Stomach (tissue), 8 donors: ENCODE measurements at regions not wholly inside any gene's neighbourhood (a gene's known extent, or its start where the extent isn't known, plus 50 kb on each side); places are given as distances from the start of the nearest gene placed in this dataset.

Experiments
- DNase-seq, 2 donors: peaks; one replicate each; pipeline versions ENCODE4 v3.0.0 to v3.0.0-alpha.2; 2013 to 2019
- H3K27ac ChIP-seq, 5 donors: fragments of 200-600 bp in 4 of 5; sonication (generic) in 4 of 5; one replicate each; pipeline ENCODE4 v1.5.1; 2013 to 2019; ENCODE audit warnings: mild to moderate bottlenecking in 1 of 5, moderate library complexity in 1 of 5
- H3K27me3 ChIP-seq, 3 donors: fragments of 200-600 bp; sonication (generic); one replicate each; pipeline ENCODE4 v1.5.1; 2017 to 2019; ENCODE audit warnings: mixed run types in 1 of 3
- H3K36me3 ChIP-seq, 4 donors: fragments of 200-600 bp; sonication (generic); 1 replicate in 3 of 4; 2 replicates in 1 of 4; pipeline ENCODE4 v1.5.1; 2016 to 2019
- H3K4me1 ChIP-seq, 4 donors: fragments of 200-600 bp; sonication (generic); one replicate each; pipeline ENCODE4 v1.5.1; 2016 to 2019
- H3K4me3 ChIP-seq, 4 donors: fragments of 200-600 bp; sonication (generic) in 3 of 4; one replicate each; pipeline ENCODE4 v1.5.1; 2016 to 2019; ENCODE audit warnings: mild to moderate bottlenecking in 1 of 4
- H3K9me3 ChIP-seq, 4 donors: fragments of 200-600 bp; sonication (generic); one replicate each; pipeline ENCODE4 v1.5.1; 2016 to 2019
- CTCF ChIP-seq, 7 experiments: fragments of 450-650 bp in 4 of 7; fragments of 200-600 bp in 3 of 7; sonication (generic) in 3 of 7; IDR thresholded peaks; one replicate each; pipeline ENCODE4 v1.5.1; 2016 to 2019; ENCODE audit warnings: antibody characterized with exemption in 7 of 7, control low read depth in 2 of 7, mild to moderate bottlenecking in 1 of 7
- EP300 ChIP-seq: sonication (generic); formaldehyde crosslinking; IDR thresholded peaks from one replicate; pipeline ENCODE4 v1.6.1; 2017; ENCODE audit warnings: antibody characterized with exemption
- POLR2A ChIP-seq, 4 donors: fragments of 450-650 bp; IDR thresholded peaks; one replicate each; pipeline ENCODE4 v1.6.1; 2016; ENCODE audit warnings: antibody characterized with exemption in 4 of 4, control low read depth in 2 of 4, mild to moderate bottlenecking in 1 of 4, moderate library complexity in 1 of 4
- POLR2AphosphoS5 ChIP-seq, 3 donors: sonication (generic); formaldehyde crosslinking; IDR thresholded peaks; one replicate each; pipeline ENCODE4 v1.6.1; 2016; ENCODE audit warnings: antibody characterized with exemption in 3 of 3
- WGBS, 5 donors: extraction: QIAGEN DNeasy Blood & Tissue Kit in 3 of 5; methylation state at CpG; one replicate each; pipeline versions ENCODE4 v1.1.5 to v1.1.7; 2013 to 2018; 5-methylcytosine and 5-hydroxymethylcytosine counted together
- intact Hi-C: fragments of 100-400 bp; cut with DNase I; formaldehyde crosslinking; loops from one replicate; pipeline ENCODE4 v1.15.1; 2023; ENCODE audit warnings: low total_unique reads
- donor health status: healthy with polysubstance abuse.
- donor health status: Bipolar disorder and iron deficiency.
- donor health status: healthy.

DNA sequence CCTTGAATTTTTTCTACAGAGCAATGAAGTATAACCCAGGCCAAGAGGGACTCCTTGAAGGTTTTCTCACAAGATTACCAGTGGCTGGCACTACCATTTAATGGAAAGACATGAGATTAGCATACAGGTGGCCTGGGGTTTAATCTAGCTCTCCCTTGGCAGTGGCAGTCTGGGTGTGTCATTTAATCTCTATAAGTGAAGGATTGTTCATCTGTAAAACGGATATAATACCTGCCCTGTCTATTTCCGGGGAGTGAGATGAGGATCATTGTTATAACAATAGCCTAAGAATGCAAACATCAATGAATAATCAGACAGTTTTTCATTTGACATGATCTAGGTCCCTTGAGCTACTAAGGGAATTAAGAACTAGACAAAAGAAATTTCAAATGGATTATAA is 168.7 kb upstream of the CPNE8 start:
- H3K27ac ChIP-seq: no peak overlapping the region
- no peak overlapping the region for H3K4me3 ChIP-seq
- 47 to 58% (median 54%) methylated on average over 2 of the region's 2 CpGs for WGBS, 5 donors
- intact Hi-C loops: no loop called here
- H3K36me3 ChIP-seq: no peaks in the 10 kb centered on the region
- TF ChIP-seq CTCF (IDR thresholded peaks at IDR 0.05) (no peak), POLR2AphosphoS5 (IDR thresholded peaks at IDR 0.05) (no peak)
- no peak for DNase-seq
- H3K4me1 ChIP-seq: no peaks in the 10 kb centered on the region
- no peaks in the 10 kb centered on the region for H3K27me3 ChIP-seq
- H3K9me3 ChIP-seq: no peaks in the 10 kb centered on the region

GRCh38 chr12:39072658-39073057 is 167.3 kb upstream of the CPNE8 start:
- no peaks in the 10 kb centered on the region for H3K36me3 ChIP-seq
- H3K27ac ChIP-seq: no peak overlapping the region
- H3K27me3 ChIP-seq: no peaks in the 10 kb centered on the region
- H3K4me1 ChIP-seq: no peaks in the 10 kb centered on the region
- intact Hi-C loops: no loop called here
- WGBS, 5 donors: 56 to 73% (median 60%) methylated on average over 2 of the region's 2 CpGs
- DNase-seq: no peak
- no peak overlapping the region for H3K4me3 ChIP-seq
- no peaks in the 10 kb centered on the region for H3K9me3 ChIP-seq
- TF ChIP-seq POLR2A (IDR thresholded peaks at IDR 0.05) (no peak), POLR2AphosphoS5 (IDR thresholded peaks at IDR 0.05) (no peak), CTCF (IDR thresholded peaks at IDR 0.05) (no peak), EP300 (no peak)

DNA sequence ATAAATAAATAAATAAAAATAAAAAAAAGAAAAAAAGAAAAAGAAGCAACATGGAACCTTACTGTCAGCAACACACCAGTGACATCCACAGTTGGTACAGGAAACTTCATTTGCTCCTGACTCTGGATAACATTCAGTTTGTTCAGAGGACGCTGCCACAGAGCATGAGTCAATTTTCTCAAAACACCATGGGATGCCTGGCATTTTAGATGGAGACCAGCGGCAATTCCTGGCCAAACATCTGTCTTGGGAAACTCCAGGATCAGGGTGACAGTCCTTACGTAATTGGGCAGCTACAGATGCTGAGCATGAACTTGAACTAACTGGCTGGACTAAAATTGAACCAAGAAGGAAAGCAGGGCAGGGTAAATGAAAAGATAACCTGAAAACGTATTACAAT is 166.2 kb upstream of the CPNE8 start:
- H3K27me3 ChIP-seq: no peaks in the 10 kb centered on the region
- WGBS, 5 donors: 63 to 86% (median 75%) methylated on average over 4 of the region's 4 CpGs
- intact Hi-C loops: no loop called here
- no peaks in the 10 kb centered on the region for H3K36me3 ChIP-seq
- TF ChIP-seq EP300 (no peak), POLR2AphosphoS5 (IDR thresholded peaks at IDR 0.05) (no peak), CTCF (IDR thresholded peaks at IDR 0.05) (no peak)
- no peak overlapping the region for H3K4me3 ChIP-seq
- no peaks in the 10 kb centered on the region for H3K4me1 ChIP-seq
- no peak for DNase-seq
- no peaks in the 10 kb centered on the region for H3K9me3 ChIP-seq
- no peak overlapping the region for H3K27ac ChIP-seq

DNA sequence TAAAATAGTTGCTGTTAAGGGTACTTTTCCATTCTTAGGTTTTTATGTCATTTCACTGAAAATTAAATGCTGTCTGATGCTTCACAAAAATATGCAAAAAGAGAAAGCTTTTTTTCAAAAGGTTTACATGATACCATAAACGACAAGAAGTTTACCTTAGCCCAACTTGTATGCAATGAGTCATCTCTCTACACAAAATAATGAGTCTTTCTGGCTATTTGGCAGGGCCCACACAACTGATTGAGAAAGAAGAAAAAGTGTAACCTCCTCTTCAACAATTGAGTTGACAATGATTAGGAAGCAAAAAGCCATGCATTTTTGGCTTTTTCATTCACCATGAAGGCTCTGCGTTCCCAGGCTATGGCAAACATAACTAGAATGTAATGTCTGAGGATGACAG is 165.4 kb upstream of the CPNE8 start:
- WGBS, 5 donors: 53 to 71% (median 56%) methylated on average over 2 of the region's 2 CpGs
- H3K36me3 ChIP-seq: no peaks in the 10 kb centered on the region

GRCh38 chr12:39065455-39065854 is 160.1 kb upstream of the CPNE8 start:
- no peaks in the 10 kb centered on the region for H3K4me1 ChIP-seq
- intact Hi-C loops: no loop called here
- H3K27me3 ChIP-seq: no peaks in the 10 kb centered on the region
- H3K9me3 ChIP-seq: peaks cover 0 to under 1% (median 0%) of the 10 kb centered on the region in 4 donors
- WGBS, 5 donors: 60 to 67% (median 64%) methylated on average over 2 of the region's 2 CpGs
- no peak for DNase-seq
- H3K36me3 ChIP-seq: no peaks in the 10 kb centered on the region
- H3K4me3 ChIP-seq: no peak overlapping the region
- H3K27ac ChIP-seq: no peak overlapping the region
- no peak for TF ChIP-seq POLR2A (IDR thresholded peaks at IDR 0.05)
- TF ChIP-seq EP300: no peak
- TF ChIP-seq CTCF (IDR thresholded peaks at IDR 0.05): no peak
- no peak for TF ChIP-seq POLR2AphosphoS5 (IDR thresholded peaks at IDR 0.05)

More for the DNA sequence above, 165.4 kb upstream of the CPNE8 start:
- intact Hi-C loops: no loop called here
- H3K27ac ChIP-seq: no peak overlapping the region
- no peaks in the 10 kb centered on the region for H3K27me3 ChIP-seq
- no peak for TF ChIP-seq POLR2A (IDR thresholded peaks at IDR 0.05)
- no peaks in the 10 kb centered on the region for H3K9me3 ChIP-seq
- no peak overlapping the region for H3K4me3 ChIP-seq
- no peaks in the 10 kb centered on the region for H3K4me1 ChIP-seq
- DNase-seq: no peak
